KMS-11 (cell line): ENCODE measurements at regions not wholly inside any gene's neighbourhood (a gene's known extent, or its start where the extent isn't known, plus 50 kb on each side); places are given as distances from the start of the nearest gene placed in this dataset.

ENCODE experiments used
- H2AFZ ChIP-seq: fragments of 200-600 bp; sonication (generic); 2 replicates; pipeline ENCODE4 v1.6.1; 2016; ENCODE audit warnings: antibody characterized with exemption, mixed run types, low read depth
- H3K27ac ChIP-seq: fragments of 200-600 bp; sonication (generic); 2 replicates; pipeline ENCODE4 v1.6.1; 2016; ENCODE audit warnings: mild to moderate bottlenecking, mixed run types
- H3K27me3 ChIP-seq: fragments of 200-600 bp; sonication (generic); 2 replicates; pipeline ENCODE4 v1.6.1; 2017; ENCODE audit warnings: mild to moderate bottlenecking, low read depth, mixed run types, moderate library complexity; ENCODE audit not compliant: insufficient read depth
- H3K36me3 ChIP-seq: fragments of 200-600 bp; sonication (generic); 2 replicates; pipeline ENCODE4 v1.6.1; 2017; ENCODE audit warnings: mild to moderate bottlenecking, mixed run types; ENCODE audit not compliant: insufficient read depth
- H3K4me1 ChIP-seq: fragments of 200-600 bp; sonication (generic); 2 replicates; pipeline ENCODE4 v1.6.1; 2016; ENCODE audit warnings: mild to moderate bottlenecking, low read depth, mixed run types; ENCODE audit not compliant: poor library complexity, severe bottlenecking
- H3K4me2 ChIP-seq: fragments of 200-600 bp; sonication (generic); 2 replicates; pipeline ENCODE4 v1.7.0; 2016; ENCODE audit warnings: mild to moderate bottlenecking, mixed run types
- H3K4me3 ChIP-seq: fragments of 200-600 bp; sonication (generic); IDR thresholded peaks from 2 replicates; pipeline ENCODE4 v1.6.1; 2017; ENCODE audit warnings: low read depth, low read length, mixed read lengths; ENCODE audit not compliant: insufficient read depth
- H3K79me2 ChIP-seq: fragments of 200-600 bp; sonication (generic); 2 replicates; pipeline ENCODE4 v1.6.1; 2016; ENCODE audit warnings: low read depth, mixed run types; ENCODE audit not compliant: insufficient read depth
- H3K9ac ChIP-seq: fragments of 200-600 bp; sonication (generic); 2 replicates; pipeline ENCODE4 v1.6.1; 2016; ENCODE audit warnings: mild to moderate bottlenecking, mixed run types
- H4K20me1 ChIP-seq: fragments of 200-600 bp; sonication (generic); 2 replicates; pipeline ENCODE4 v1.6.1; 2016; ENCODE audit warnings: mild to moderate bottlenecking, mixed run types; ENCODE audit not compliant: insufficient read depth
- TF ChIP-seq, protein P1 (sequence below): fragments of 200-600 bp; sonication (generic); conservative IDR thresholded peaks from 2 replicates; pipeline ENCODE4 v1.6.1; 2017; ENCODE audit warnings: low read depth, mild to moderate bottlenecking, antibody characterized with exemption, low read length, moderate library complexity, mixed read lengths

DNA sequence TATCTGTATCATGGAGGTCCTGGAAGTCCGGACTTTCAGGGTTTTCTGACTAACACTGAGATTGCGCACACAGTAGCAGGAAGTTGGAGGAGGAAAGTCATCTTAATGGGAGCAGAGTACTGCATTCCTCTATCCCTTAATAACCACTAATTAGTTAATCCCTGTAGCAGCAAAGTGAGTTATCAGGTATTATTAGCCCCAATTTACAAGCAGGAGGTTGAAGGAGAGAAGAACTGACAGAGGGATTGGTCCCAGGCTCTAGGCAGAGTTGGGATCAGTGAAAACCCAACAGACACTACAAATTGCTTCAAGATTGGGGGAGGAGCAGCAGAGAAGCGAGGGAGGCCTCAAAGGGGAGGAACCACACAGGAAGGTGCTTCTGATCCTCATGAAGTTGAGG, 74.5 kb upstream of the XPA start:
- no peaks in the 10 kb centered on the region for H3K79me2 ChIP-seq
- H3K27me3 ChIP-seq, result no peaks in the 10 kb centered on the region
- H2AFZ ChIP-seq, result no peak overlapping the region
- no peaks in the 10 kb centered on the region for H4K20me1 ChIP-seq
- H3K9ac ChIP-seq, result no peak overlapping the region
- H3K27ac ChIP-seq, result no peak overlapping the region
- TF ChIP-seq, protein P1, sequence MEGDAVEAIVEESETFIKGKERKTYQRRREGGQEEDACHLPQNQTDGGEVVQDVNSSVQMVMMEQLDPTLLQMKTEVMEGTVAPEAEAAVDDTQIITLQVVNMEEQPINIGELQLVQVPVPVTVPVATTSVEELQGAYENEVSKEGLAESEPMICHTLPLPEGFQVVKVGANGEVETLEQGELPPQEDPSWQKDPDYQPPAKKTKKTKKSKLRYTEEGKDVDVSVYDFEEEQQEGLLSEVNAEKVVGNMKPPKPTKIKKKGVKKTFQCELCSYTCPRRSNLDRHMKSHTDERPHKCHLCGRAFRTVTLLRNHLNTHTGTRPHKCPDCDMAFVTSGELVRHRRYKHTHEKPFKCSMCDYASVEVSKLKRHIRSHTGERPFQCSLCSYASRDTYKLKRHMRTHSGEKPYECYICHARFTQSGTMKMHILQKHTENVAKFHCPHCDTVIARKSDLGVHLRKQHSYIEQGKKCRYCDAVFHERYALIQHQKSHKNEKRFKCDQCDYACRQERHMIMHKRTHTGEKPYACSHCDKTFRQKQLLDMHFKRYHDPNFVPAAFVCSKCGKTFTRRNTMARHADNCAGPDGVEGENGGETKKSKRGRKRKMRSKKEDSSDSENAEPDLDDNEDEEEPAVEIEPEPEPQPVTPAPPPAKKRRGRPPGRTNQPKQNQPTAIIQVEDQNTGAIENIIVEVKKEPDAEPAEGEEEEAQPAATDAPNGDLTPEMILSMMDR, result no peak
- no peak overlapping the region for H3K4me2 ChIP-seq
- H3K4me1 ChIP-seq, result no peaks in the 10 kb centered on the region
- H3K36me3 ChIP-seq, result no peaks in the 10 kb centered on the region
- H3K4me3 ChIP-seq, result no peak overlapping the region

DNA sequence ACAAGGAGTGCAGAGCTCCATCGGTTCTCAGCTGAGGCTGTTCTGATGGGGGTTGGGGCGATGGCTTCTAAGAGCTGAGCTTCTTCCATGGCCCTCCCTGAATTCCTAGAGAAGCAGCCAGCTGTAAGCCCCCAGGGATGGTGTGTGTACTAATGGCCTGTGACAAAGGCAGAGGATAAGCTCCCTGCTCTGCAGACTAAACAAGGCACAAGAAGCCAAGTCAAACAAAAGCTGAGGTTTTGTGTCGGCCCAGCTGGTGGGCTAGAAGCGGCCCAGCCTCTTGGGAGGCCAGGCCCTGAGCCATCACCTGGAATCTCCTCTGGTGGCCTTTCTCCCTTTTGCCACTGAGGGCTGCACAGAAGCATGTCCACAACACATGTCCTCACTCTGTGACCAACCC, 75.0 kb upstream of the XPA start:
- H3K4me2 ChIP-seq, result no peak overlapping the region
- TF ChIP-seq, protein P1, result no peak
- H4K20me1 ChIP-seq, result no peaks in the 10 kb centered on the region
- no peaks in the 10 kb centered on the region for H3K27me3 ChIP-seq
- H3K4me3 ChIP-seq, result no peak overlapping the region
- no peak overlapping the region for H3K27ac ChIP-seq
- no peaks in the 10 kb centered on the region for H3K36me3 ChIP-seq
- no peaks in the 10 kb centered on the region for H3K4me1 ChIP-seq
- H3K79me2 ChIP-seq, result no peaks in the 10 kb centered on the region
- no peak overlapping the region for H3K9ac ChIP-seq
- H2AFZ ChIP-seq, result no peak overlapping the region

DNA sequence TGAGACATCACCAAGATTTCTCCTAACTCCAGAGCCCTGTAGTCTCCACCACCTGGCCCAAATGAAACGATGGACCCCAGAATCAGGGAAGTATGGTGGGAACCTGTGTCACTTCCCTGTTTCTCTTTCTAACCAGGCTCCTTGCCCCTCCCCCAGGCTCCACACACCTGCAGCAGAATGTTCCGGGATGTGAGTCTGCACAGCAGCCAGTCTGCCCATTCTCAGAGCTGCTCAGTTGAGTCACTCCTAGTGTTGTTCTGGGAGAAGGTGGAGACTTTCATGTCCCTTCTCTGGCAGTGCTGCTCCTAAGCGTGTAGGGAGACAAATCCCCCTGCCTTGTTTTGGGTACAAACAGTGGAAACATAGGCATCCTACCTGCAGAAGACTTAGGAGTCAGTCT, 76.0 kb upstream of the XPA start:
- no peaks in the 10 kb centered on the region for H4K20me1 ChIP-seq
- TF ChIP-seq, protein P1, result no peak
- no peak overlapping the region for H3K27ac ChIP-seq

DNA sequence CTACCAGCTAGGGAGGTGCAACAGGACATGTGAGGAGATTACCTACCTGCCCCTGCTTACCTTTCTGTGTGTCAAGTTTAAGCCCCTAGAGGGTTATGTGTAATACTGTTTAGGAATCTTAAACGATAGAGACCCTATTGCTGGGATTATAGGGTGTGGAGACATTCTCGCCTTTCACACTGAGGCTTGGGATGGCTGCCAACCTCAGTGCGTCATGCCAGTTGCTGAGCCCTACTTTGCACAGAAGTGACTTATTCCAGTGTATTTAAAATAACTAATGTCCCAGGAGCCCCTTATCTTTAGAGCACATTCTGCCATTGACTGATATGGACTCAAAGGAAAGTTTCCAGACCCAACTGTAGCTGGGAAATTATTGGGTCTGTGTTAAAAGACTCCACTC, 76.6 kb upstream of the XPA start:
- Histone ChIP-seq H3K4me2 (no peak overlapping the region), H3K27me3 (no peaks in the 10 kb centered on the region), H3K4me3 (no peak overlapping the region), H3K4me1 (no peaks in the 10 kb centered on the region), H3K9ac (no peak overlapping the region), H3K36me3 (no peaks in the 10 kb centered on the region), H2AFZ (no peak overlapping the region), H3K27ac (no peak overlapping the region), H3K79me2 (no peaks in the 10 kb centered on the region), H4K20me1 (no peaks in the 10 kb centered on the region)
- TF ChIP-seq, protein P1, result no peak

More for the DNA sequence above, 76.0 kb upstream of the XPA start:
- no peaks in the 10 kb centered on the region for H3K79me2 ChIP-seq
- no peaks in the 10 kb centered on the region for H3K36me3 ChIP-seq
- H3K4me1 ChIP-seq, result no peaks in the 10 kb centered on the region
- H3K9ac ChIP-seq, result no peak overlapping the region
- H3K4me3 ChIP-seq, result no peak overlapping the region
- H3K4me2 ChIP-seq, result no peak overlapping the region
- no peak overlapping the region for H2AFZ ChIP-seq
- no peaks in the 10 kb centered on the region for H3K27me3 ChIP-seq
